ENCODE measurements at regions not wholly inside any gene's neighbourhood (a gene's known extent, or its start where the extent isn't known, plus 50 kb on each side); places are given as distances from the start of the nearest gene placed in this dataset.
A peak's percentile ranks its signal among the peaks of the same experiment; 100 is the strongest.

DNA sequence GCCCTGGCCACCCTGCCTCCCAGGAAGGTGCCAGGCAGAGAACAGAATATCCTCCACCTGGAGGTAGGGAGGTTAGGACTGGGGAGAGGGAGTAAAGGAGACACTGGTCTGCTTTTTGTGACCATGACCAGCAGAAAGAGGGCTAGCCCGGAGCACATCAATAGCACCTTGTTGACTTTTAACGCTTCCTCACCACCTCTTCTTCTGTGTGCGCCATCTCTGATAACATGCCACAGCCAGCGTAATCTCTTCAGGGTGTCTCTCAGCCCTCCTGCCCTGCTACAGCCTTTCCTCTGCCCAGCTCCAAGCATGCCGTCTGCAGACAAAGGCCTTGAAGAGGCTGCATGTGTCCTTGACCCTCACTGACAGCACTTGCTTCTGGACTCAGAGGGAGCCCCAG, 50.9 kb upstream of the GJA5 start:
- no peak overlapping the region for H3K4me3 ChIP-seq
- ATAC-seq, result no peak
- no peaks in the 10 kb centered on the region for H3K9me3 ChIP-seq
- H3K36me3 ChIP-seq (ENCODE audit: low read depth), result no peaks in the 10 kb centered on the region
- no peaks in the 10 kb centered on the region for H3K4me1 ChIP-seq (ENCODE audit: low read depth)
- intact Hi-C loops (cut with DNase I, micrococcal nuclease), result no loop called here
- no peak for DNase-seq
- TF ChIP-seq, protein P1, sequence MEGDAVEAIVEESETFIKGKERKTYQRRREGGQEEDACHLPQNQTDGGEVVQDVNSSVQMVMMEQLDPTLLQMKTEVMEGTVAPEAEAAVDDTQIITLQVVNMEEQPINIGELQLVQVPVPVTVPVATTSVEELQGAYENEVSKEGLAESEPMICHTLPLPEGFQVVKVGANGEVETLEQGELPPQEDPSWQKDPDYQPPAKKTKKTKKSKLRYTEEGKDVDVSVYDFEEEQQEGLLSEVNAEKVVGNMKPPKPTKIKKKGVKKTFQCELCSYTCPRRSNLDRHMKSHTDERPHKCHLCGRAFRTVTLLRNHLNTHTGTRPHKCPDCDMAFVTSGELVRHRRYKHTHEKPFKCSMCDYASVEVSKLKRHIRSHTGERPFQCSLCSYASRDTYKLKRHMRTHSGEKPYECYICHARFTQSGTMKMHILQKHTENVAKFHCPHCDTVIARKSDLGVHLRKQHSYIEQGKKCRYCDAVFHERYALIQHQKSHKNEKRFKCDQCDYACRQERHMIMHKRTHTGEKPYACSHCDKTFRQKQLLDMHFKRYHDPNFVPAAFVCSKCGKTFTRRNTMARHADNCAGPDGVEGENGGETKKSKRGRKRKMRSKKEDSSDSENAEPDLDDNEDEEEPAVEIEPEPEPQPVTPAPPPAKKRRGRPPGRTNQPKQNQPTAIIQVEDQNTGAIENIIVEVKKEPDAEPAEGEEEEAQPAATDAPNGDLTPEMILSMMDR (IDR thresholded peaks at IDR 0.05), result no peak

GRCh38 chr1:147811751-147812150, 51.3 kb upstream of the GJA5 start:
- no peak for DNase-seq
- TF ChIP-seq, protein P1 (IDR thresholded peaks at IDR 0.05), result no peak

DNA sequence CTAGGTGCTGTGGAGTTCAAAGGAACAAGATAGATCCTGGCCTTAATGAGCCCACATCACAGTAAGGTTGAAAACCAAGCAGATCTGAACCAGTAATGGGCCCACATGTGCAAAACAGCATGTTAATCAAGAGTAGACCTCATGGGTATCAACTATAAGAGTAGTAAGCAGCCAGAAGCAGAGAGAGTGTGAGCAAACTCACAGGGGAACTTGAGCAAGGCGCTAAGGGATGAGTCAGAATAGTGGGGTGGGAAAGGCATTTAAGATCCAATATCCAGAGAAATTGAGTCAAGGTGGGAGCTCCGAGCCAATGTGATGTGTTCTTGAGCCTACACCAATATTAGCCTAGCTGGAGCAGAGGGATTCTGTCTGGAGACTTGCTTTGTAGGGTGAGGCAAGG, 52.4 kb upstream of the GJA5 start:
- H3K4me1 ChIP-seq (ENCODE audit: low read depth), result no peaks in the 10 kb centered on the region
- TF ChIP-seq, protein P1 (IDR thresholded peaks at IDR 0.05), result no peak
- no peak overlapping the region for H3K4me3 ChIP-seq
- no peaks in the 10 kb centered on the region for H3K36me3 ChIP-seq (ENCODE audit: low read depth)
- DNase-seq, result no peak
- intact Hi-C loops (cut with DNase I, micrococcal nuclease), result no loop called here
- H3K9me3 ChIP-seq, result no peaks in the 10 kb centered on the region
- ATAC-seq, result no peak

More at GRCh38 chr1:147811751-147812150, 51.3 kb upstream of the GJA5 start:
- no peak for ATAC-seq
- Histone ChIP-seq H3K4me3 (no peak overlapping the region), H3K36me3 (ENCODE audit: low read depth) (no peaks in the 10 kb centered on the region), H3K9me3 (no peaks in the 10 kb centered on the region), H3K4me1 (ENCODE audit: low read depth) (no peaks in the 10 kb centered on the region)
- intact Hi-C loops (cut with DNase I, micrococcal nuclease), result no loop called here

- no peak for ATAC-seq
- no peak overlapping the region for H3K4me3 ChIP-seq
- TF ChIP-seq, protein P1 (IDR thresholded peaks at IDR 0.05), result no peak
- no peaks in the 10 kb centered on the region for H3K4me1 ChIP-seq (ENCODE audit: low read depth)
- no peaks in the 10 kb centered on the region for H3K9me3 ChIP-seq
- H3K36me3 ChIP-seq (ENCODE audit: low read depth), result no peaks in the 10 kb centered on the region
- intact Hi-C loops (cut with DNase I, micrococcal nuclease), result no loop called here
- no peak for DNase-seq
Measured at GRCh38 chr1:147815503-147815902, 55.1 kb upstream of the GJA5 start.

GRCh38 chr1:147820761-147821297, 60.4 kb upstream of the GJA5 start:
- TF ChIP-seq, protein P1 (IDR thresholded peaks at IDR 0.05), result no peak
- no peak for DNase-seq
- no peaks in the 10 kb centered on the region for H3K4me1 ChIP-seq (ENCODE audit: low read depth)
- ATAC-seq, result no peak
- intact Hi-C loops (cut with DNase I, micrococcal nuclease), result no loop called here
- no peak overlapping the region for H3K4me3 ChIP-seq
- H3K36me3 ChIP-seq (ENCODE audit: low read depth), result no peaks in the 10 kb centered on the region
- H3K9me3 ChIP-seq, result no peaks in the 10 kb centered on the region

GRCh38 chr1:147821883-147822282, 61.5 kb upstream of the GJA5 start:
- Histone ChIP-seq H3K4me3 (no peak overlapping the region), H3K9me3 (no peaks in the 10 kb centered on the region), H3K4me1 (ENCODE audit: low read depth) (no peaks in the 10 kb centered on the region), H3K36me3 (ENCODE audit: low read depth) (no peaks in the 10 kb centered on the region)
- ATAC-seq (peak; percentile 31), DNase-seq (peak in 1 of 3 donors; percentile 8)
- intact Hi-C loops (cut with DNase I, micrococcal nuclease), result no loop called here
- TF ChIP-seq, protein P1 (IDR thresholded peaks at IDR 0.05), result no peak
